H1 (cell line): ENCODE measurements at regions not wholly inside any gene's neighbourhood (a gene's known extent, or its start where the extent isn't known, plus 50 kb on each side); places are given as distances from the start of the nearest gene placed in this dataset.

ENCODE experiments used
- CTCF ChIA-PET: fragments of 300-600 bp; sonication (Branson Sonifier 250); formaldehyde crosslinking; loops from one replicate; lab custom pipeline; 2021; ENCODE audit not compliant: partially characterized antibody; lab: Charles Lee
- POLR2A ChIA-PET: fragments of 300-600 bp; sonication (Branson Sonifier 250); formaldehyde crosslinking; loops from one replicate; lab custom pipeline; 2021; ENCODE audit warnings: inconsistent platforms; ENCODE audit not compliant: partially characterized antibody; lab: Charles Lee
- DNase-seq, 2 experiments: peaks; one replicate each; pipeline versions ENCODE4 v3.0.0 to v3.0.0-alpha.2; 2010 to 2022; ENCODE audit warnings: low spot score in 2 of 2, low read depth in 1 of 2, mixed read lengths in 1 of 2
- FAIRE-seq: peaks from 2 replicates; lab custom pipeline; 2011; peaks lifted over from hg19 to GRCh38; lab: Jason Lieb, UNC
- H2AFZ ChIP-seq: 2 replicates; pipeline ENCODE4 v1.8.1; 2012; ENCODE audit warnings: low read length, inconsistent platforms
- H2AK5ac ChIP-seq: 2 replicates; pipeline ENCODE4 v1.6.1; 2013; ENCODE audit warnings: low read depth, low read length
- H2BK120ac ChIP-seq: replicated peaks from 2 replicates; pipeline ENCODE3; 2013; ENCODE audit warnings: low read depth, low read length, inconsistent platforms
- H2BK12ac ChIP-seq: 2 replicates; pipeline ENCODE4 v1.6.1; 2013; ENCODE audit warnings: low read depth, low read length
- H2BK15ac ChIP-seq: 2 replicates; pipeline ENCODE4 v1.6.1; 2013; ENCODE audit warnings: low read length
- H2BK20ac ChIP-seq: 2 replicates; pipeline ENCODE4 v1.6.1; 2013; ENCODE audit warnings: low read length
- H2BK5ac ChIP-seq: 2 replicates; pipeline ENCODE4 v1.6.1; 2013; ENCODE audit warnings: low read depth, low read length
- H3K14ac ChIP-seq: 2 replicates; pipeline ENCODE4 v1.6.1; 2013; ENCODE audit warnings: inconsistent platforms; ENCODE audit not compliant: insufficient read length
- H3K18ac ChIP-seq: 2 replicates; pipeline ENCODE4 v1.6.1; 2013; ENCODE audit warnings: low read length; ENCODE audit errors: extremely low read depth
- H3K23ac ChIP-seq: 2 replicates; pipeline ENCODE4 v1.6.1; 2013; ENCODE audit warnings: inconsistent platforms; ENCODE audit not compliant: insufficient read length
- H3K23me2 ChIP-seq: 2 replicates; pipeline ENCODE4 v1.6.1; 2013; ENCODE audit warnings: low read depth, low read length
- H3K27ac ChIP-seq: 2 replicates; pipeline ENCODE4 v1.6.1; 2011; ENCODE audit warnings: low read depth, low read length, inconsistent platforms
- H3K27me3 ChIP-seq, 4 experiments: replicated peaks in 1 of 4; 1 replicate in 1 of 4; 2 replicates in 3 of 4; pipeline versions ENCODE4 v1.6.1 to v1.8.1; 2011 to 2013; ENCODE audit warnings: low read length in 3 of 4, mild to moderate bottlenecking in 3 of 4, inconsistent platforms in 2 of 4, mixed read lengths in 2 of 4, moderate library complexity in 1 of 4; ENCODE audit not compliant: control insufficient read depth in 3 of 4, insufficient read depth in 3 of 4; ENCODE audit errors: extremely low read depth in 1 of 4
- H3K36me3 ChIP-seq, 4 experiments: 2 replicates each; pipeline versions ENCODE4 v1.6.1 to v1.8.1; 2011 to 2013; ENCODE audit warnings: mild to moderate bottlenecking in 4 of 4, low read length in 3 of 4, moderate library complexity in 2 of 4, control low read depth in 1 of 4, inconsistent platforms in 1 of 4; ENCODE audit not compliant: insufficient read depth in 4 of 4, control insufficient read depth in 2 of 4
- H3K4ac ChIP-seq: replicated peaks from 2 replicates; pipeline ENCODE3; 2013; ENCODE audit warnings: low read length, low read depth, mixed read lengths, inconsistent platforms; ENCODE audit not compliant: insufficient read length
- H3K4me1 ChIP-seq, 4 experiments: replicated peaks in 1 of 4; 1 replicate in 1 of 4; 2 replicates in 3 of 4; pipeline versions ENCODE4 v1.6.1 to v1.8.1; 2011 to 2013; ENCODE audit warnings: low read length in 3 of 4, inconsistent platforms in 2 of 4, mixed read lengths in 1 of 4; ENCODE audit not compliant: insufficient read depth in 4 of 4, control insufficient read depth in 3 of 4
- H3K4me2 ChIP-seq, 2 experiments: 2 replicates each; pipeline versions ENCODE4 v1.6.1 to v1.8.1; 2011 to 2013; ENCODE audit warnings: low read depth in 2 of 2, low read length in 2 of 2, control low read depth in 1 of 2, inconsistent platforms in 1 of 2, mild to moderate bottlenecking in 1 of 2; ENCODE audit not compliant: insufficient read depth in 1 of 2
- H3K4me3 ChIP-seq, 4 experiments: fragments of 200-600, 300-600 bp in 1 of 4; sonication (generic), shearing (Covaris generic), sonication (Bioruptor Twin) in 1 of 4; 2 replicates each; pipeline versions ENCODE4 v1.5.1 to v1.8.1; 2011 to 2016; ENCODE audit warnings: low read length in 4 of 4, low read depth in 3 of 4, control low read depth in 2 of 4, inconsistent platforms in 2 of 4, mild to moderate bottlenecking in 2 of 4, mixed read lengths in 1 of 4, moderate library complexity in 1 of 4; ENCODE audit not compliant: insufficient read depth in 2 of 4; ENCODE audit errors: extremely low read depth in 1 of 4
- H3K56ac ChIP-seq: replicated peaks from 2 replicates; pipeline ENCODE3; 2013; ENCODE audit warnings: low read depth, mild to moderate bottlenecking, mixed read lengths, low read length, inconsistent platforms; ENCODE audit not compliant: insufficient read length
- H3K79me1 ChIP-seq: 2 replicates; pipeline ENCODE4 v1.6.1; 2013; ENCODE audit warnings: low read depth, low read length, control low read depth
- H3K79me2 ChIP-seq, 2 experiments: 2 replicates each; pipeline versions ENCODE4 v1.6.1 to v1.8.1; 2012 to 2013; ENCODE audit warnings: low read length in 2 of 2, mild to moderate bottlenecking in 2 of 2, inconsistent platforms in 1 of 2; ENCODE audit not compliant: insufficient read depth in 2 of 2, control insufficient read depth in 1 of 2
- H3K9ac ChIP-seq, 4 experiments: replicated peaks in 1 of 4; 1 replicate in 1 of 4; 2 replicates in 3 of 4; pipeline versions ENCODE4 v1.6.1 to v1.8.1; 2011 to 2013; ENCODE audit warnings: low read depth in 3 of 4, low read length in 3 of 4, control low read depth in 2 of 4, mild to moderate bottlenecking in 2 of 4, moderate library complexity in 2 of 4, inconsistent platforms in 1 of 4; ENCODE audit errors: extremely low read depth in 1 of 4
- H3K9me3 ChIP-seq, 2 experiments: 2 replicates each; pipeline versions ENCODE4 v1.6.1 to v1.8.1; 2012 to 2013; ENCODE audit warnings: mild to moderate bottlenecking in 2 of 2, moderate library complexity in 2 of 2, control low read depth in 1 of 2, inconsistent platforms in 1 of 2, low read depth in 1 of 2, low read length in 1 of 2, mixed read lengths in 1 of 2; ENCODE audit not compliant: insufficient read depth in 2 of 2
- H4K20me1 ChIP-seq, 2 experiments: replicated peaks in 1 of 2; 2 replicates each; pipeline versions ENCODE3 to v1.8.1; 2011 to 2013; ENCODE audit warnings: inconsistent platforms in 2 of 2, low read length in 2 of 2, mild to moderate bottlenecking in 1 of 2; ENCODE audit not compliant: insufficient read depth in 2 of 2, control insufficient read depth in 1 of 2
- H4K5ac ChIP-seq: 2 replicates; pipeline ENCODE4 v1.6.1; 2013; ENCODE audit warnings: low read length, low read depth, mixed read lengths, inconsistent platforms; ENCODE audit not compliant: insufficient read length
- H4K8ac ChIP-seq: 2 replicates; pipeline ENCODE4 v1.8.0; 2013; ENCODE audit warnings: mild to moderate bottlenecking, moderate library complexity, low read length, inconsistent platforms; ENCODE audit not compliant: insufficient read depth; ENCODE audit errors: extremely low read depth
- H4K91ac ChIP-seq: replicated peaks from 2 replicates; pipeline ENCODE3; 2013; ENCODE audit warnings: low read length, mixed read lengths, inconsistent platforms; ENCODE audit not compliant: insufficient read length
- BCL11A ChIP-seq, 2 experiments: IDR thresholded peaks; one replicate each; pipeline ENCODE4 v1.6.1; 2011; ENCODE audit warnings: low read depth in 2 of 2, low read length in 2 of 2, mild to moderate bottlenecking in 2 of 2
- CBX8 ChIP-seq: fragments of 300-800, 300-1000 bp; sonication (generic); IDR thresholded peaks from 2 replicates; pipeline ENCODE4 v1.7.1; 2016; ENCODE audit warnings: low read depth, low read length, borderline replicate concordance
- CHD2 ChIP-seq: IDR thresholded peaks from 2 replicates; pipeline ENCODE4 v1.6.1; 2012; ENCODE audit warnings: low read length, improper control_type of control experiment
- EZH2 ChIP-seq: fragments of 200-600 bp; sonication (generic); IDR thresholded peaks from 2 replicates; pipeline ENCODE4 v1.7.1; 2012; ENCODE audit warnings: low read depth, mild to moderate bottlenecking, moderate library complexity, low read length, inconsistent platforms; ENCODE audit not compliant: severe bottlenecking
- JUN ChIP-seq: IDR thresholded peaks from 2 replicates; pipeline ENCODE4 v1.6.1; 2011; ENCODE audit warnings: low read depth, mild to moderate bottlenecking, improper control_type of control experiment, low read length
- KDM1A ChIP-seq: fragments of 200-600, 300-600 bp; sonication (generic); IDR thresholded peaks from 2 replicates; pipeline ENCODE4 v1.7.1; 2016; ENCODE audit warnings: mild to moderate bottlenecking, low read length, borderline replicate concordance
- KDM5A ChIP-seq: fragments of 200-600 bp; IDR thresholded peaks from 2 replicates; pipeline ENCODE4 v1.7.1; 2012; ENCODE audit warnings: mild to moderate bottlenecking, low read length, inconsistent platforms, mixed read lengths
- POLR2AphosphoS5 ChIP-seq: IDR thresholded peaks from 2 replicates; pipeline ENCODE4 v1.6.1; 2011; ENCODE audit warnings: low read depth, low read length
- SP2 ChIP-seq: IDR thresholded peaks from 2 replicates; pipeline ENCODE4 v1.6.1; 2012; ENCODE audit warnings: mild to moderate bottlenecking, low read length, inconsistent platforms
- SRF ChIP-seq: IDR thresholded peaks from 2 replicates; pipeline ENCODE4 v1.6.1; 2011; ENCODE audit warnings: mild to moderate bottlenecking, low read depth, low read length, moderate library complexity
- TBP ChIP-seq: IDR thresholded peaks from 2 replicates; pipeline ENCODE4 v1.6.1; 2011; ENCODE audit warnings: low read depth, low read length, improper control_type of control experiment
- TCF12 ChIP-seq: IDR thresholded peaks from 2 replicates; pipeline ENCODE4 v1.6.1; 2011; ENCODE audit warnings: low read depth, mild to moderate bottlenecking, low read length
- TEAD4 ChIP-seq: IDR thresholded peaks from 2 replicates; pipeline ENCODE4 v1.6.1; 2012; ENCODE audit warnings: low read depth, low read length, inconsistent platforms, mixed read lengths
- WGBS, 2 experiments: shearing (Covaris generic) in 1 of 2; methylation state at CpG; one replicate each; pipeline versions ENCODE4 v1.1.6 to v1.1.7; 2013 to 2015; ENCODE audit warnings: low lambda C conversion rate in 2 of 2, mixed read lengths in 2 of 2, inconsistent platforms in 1 of 2, low coverage in 1 of 2, missing lambda C conversion rate in 1 of 2; ENCODE audit not compliant: insufficient replicate concordance in 2 of 2, insufficient coverage in 1 of 2, insufficient read length in 1 of 2; ENCODE audit errors: extremely low coverage in 1 of 2, missing lambda C conversion rate in 1 of 2; 5-methylcytosine and 5-hydroxymethylcytosine counted together
- TF ChIP-seq, protein P1 (sequence below): IDR thresholded peaks from 2 replicates; pipeline ENCODE4 v1.6.1; 2011; ENCODE audit warnings: low read length, improper control_type of control experiment

DNA sequence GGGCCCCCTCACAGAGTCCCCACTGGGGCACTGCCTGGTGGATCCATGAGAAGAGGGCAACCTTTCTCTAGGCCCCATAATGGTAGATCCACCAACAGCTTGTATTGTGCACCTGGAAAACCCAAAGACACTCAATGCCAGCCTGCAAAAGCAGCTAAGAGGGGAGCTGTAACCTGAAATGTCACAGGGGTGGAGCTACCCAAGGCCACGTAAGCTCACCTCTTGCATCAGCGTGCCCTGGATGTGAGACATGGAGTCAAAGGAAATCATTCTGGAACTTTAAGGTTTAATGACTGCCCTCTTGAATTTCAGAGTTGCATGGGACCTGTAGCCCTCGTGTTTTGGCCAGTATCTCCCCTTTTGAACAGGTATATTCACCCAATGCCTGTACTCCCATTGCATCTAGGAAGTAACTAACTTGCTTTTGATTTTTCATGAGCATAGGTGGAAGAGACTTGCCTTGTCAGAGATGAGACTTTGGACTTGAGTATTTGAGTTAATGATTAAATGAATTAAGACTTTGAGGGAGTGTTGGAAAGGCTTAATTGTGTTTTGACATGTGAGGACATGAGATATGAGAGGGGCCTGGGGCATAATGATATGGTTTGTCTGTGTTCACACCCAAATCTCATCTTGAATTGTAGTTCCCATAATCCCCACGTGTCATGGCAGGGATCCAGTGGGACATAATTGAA, 900.9 kb upstream of the ROBO1 start:
- CTCF ChIA-PET = no interaction called here
- FAIRE-seq = no peak
- TF ChIP-seq, protein P1, sequence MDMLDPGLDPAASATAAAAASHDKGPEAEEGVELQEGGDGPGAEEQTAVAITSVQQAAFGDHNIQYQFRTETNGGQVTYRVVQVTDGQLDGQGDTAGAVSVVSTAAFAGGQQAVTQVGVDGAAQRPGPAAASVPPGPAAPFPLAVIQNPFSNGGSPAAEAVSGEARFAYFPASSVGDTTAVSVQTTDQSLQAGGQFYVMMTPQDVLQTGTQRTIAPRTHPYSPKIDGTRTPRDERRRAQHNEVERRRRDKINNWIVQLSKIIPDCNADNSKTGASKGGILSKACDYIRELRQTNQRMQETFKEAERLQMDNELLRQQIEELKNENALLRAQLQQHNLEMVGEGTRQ = no peak
- TF ChIP-seq SRF = no peak
- no peak for TF ChIP-seq TBP
- TF ChIP-seq EZH2 = no peak
- no peak for TF ChIP-seq TEAD4
- no peak for TF ChIP-seq CBX8
- no peak for TF ChIP-seq SP2
- TF ChIP-seq CHD2 = no peak
- no peak for TF ChIP-seq POLR2AphosphoS5
- TF ChIP-seq JUN = no peak
- no peak for TF ChIP-seq KDM1A
- no peak for TF ChIP-seq TCF12
- no peak for TF ChIP-seq KDM5A
- TF ChIP-seq BCL11A (IDR thresholded peaks at IDR 0.05; ENCODE audit: low read depth in 2 of 2, low read length in 2 of 2) = no peak

More for the DNA sequence above, 900.9 kb upstream of the ROBO1 start:
- no peak overlapping the region for H2BK20ac ChIP-seq
- H3K79me1 ChIP-seq = no peaks in the 10 kb centered on the region
- no peak overlapping the region for H3K14ac ChIP-seq
- H4K91ac ChIP-seq = no peak overlapping the region
- H3K4ac ChIP-seq = no peak overlapping the region
- WGBS, 2 experiments = 84% methylated on average over 4 of the region's 4 CpGs; no CpG with 5 or more reads in 1 of the 2 experiments
- no peaks in the 10 kb centered on the region for H3K4me1 ChIP-seq
- H3K4me2 ChIP-seq = no peak overlapping the region
- no peak overlapping the region for H4K8ac ChIP-seq
- no peak overlapping the region for H3K56ac ChIP-seq
- H2BK120ac ChIP-seq = no peak overlapping the region
- no peak overlapping the region for H2AFZ ChIP-seq
- peaks cover 0 to 3% (median 0%) of the 10 kb centered on the region in 4 experiments; a peak in 1 of 8 replicates for H3K36me3 ChIP-seq
- H3K79me2 ChIP-seq = no peaks in the 10 kb centered on the region
- no peak overlapping the region for H3K4me3 ChIP-seq
- H3K23ac ChIP-seq = no peak overlapping the region
- H3K18ac ChIP-seq = no peak overlapping the region
- no peak overlapping the region for H2AK5ac ChIP-seq
- H3K27me3 ChIP-seq = no peaks in the 10 kb centered on the region
- H4K20me1 ChIP-seq = no peaks in the 10 kb centered on the region
- no peak overlapping the region for H2BK5ac ChIP-seq
- no peak overlapping the region for H2BK15ac ChIP-seq
- H3K27ac ChIP-seq = no peak overlapping the region
- H3K23me2 ChIP-seq = no peaks in the 10 kb centered on the region
- H3K9me3 ChIP-seq = peaks cover 14 to 21% of the 10 kb centered on the region in 2 experiments
- H3K9ac ChIP-seq = no peak overlapping the region
- no peak for DNase-seq
- POLR2A ChIA-PET = no interaction called here
- H2BK12ac ChIP-seq = no peak overlapping the region
- H4K5ac ChIP-seq = no peak overlapping the region
